ENCODE measurements at regions not wholly inside any gene's neighbourhood (a gene's known extent, or its start where the extent isn't known, plus 50 kb on each side); places are given as distances from the start of the nearest gene placed in this dataset.

DNA sequence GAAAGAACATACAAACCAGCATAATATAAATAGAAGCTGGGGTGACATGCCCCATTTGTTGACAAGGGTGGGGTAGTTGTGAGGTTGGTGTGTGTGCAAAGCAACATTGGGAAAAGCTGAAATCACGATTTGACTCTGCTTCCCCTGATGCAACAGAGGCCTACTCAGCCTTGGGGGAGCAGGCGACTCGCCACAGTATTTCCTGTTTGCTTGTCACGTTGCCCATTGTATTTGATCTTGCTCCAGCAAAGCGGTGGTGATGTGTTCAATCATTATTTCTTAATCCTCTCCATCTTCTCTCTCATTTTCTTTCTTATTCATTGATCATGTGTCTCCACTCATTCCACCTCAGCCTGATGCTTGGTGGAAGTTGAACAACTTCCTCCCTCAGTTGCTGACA lies 165.8 kb upstream of the CITED2 start:
- H3K36me3 ChIP-seq (ENCODE audit: insufficient read depth, low read length), result no peaks in the 10 kb centered on the region
- H3K27me3 ChIP-seq (ENCODE audit: low read length), result no peaks in the 10 kb centered on the region
- no peak overlapping the region for H3K4me2 ChIP-seq (ENCODE audit: low read depth, low read length, poor library complexity, severe bottlenecking)
- no peak overlapping the region for H3K27ac ChIP-seq (ENCODE audit: low read length)
- H3K9me3 ChIP-seq (ENCODE audit: low read length), result no peaks in the 10 kb centered on the region
- H3K79me2 ChIP-seq (ENCODE audit: low read length), result no peaks in the 10 kb centered on the region
- H3K9ac ChIP-seq (ENCODE audit: low read length), result no peak overlapping the region
- H3K4me3 ChIP-seq (ENCODE audit: low read length), result no peak overlapping the region
- DNase-seq, result no peak
- no peaks in the 10 kb centered on the region for H3K4me1 ChIP-seq (ENCODE audit: low read length)
- no peaks in the 10 kb centered on the region for H3K9me2 ChIP-seq (replicated peaks; ENCODE audit: insufficient read depth, low read length)
- no peak overlapping the region for H2AFZ ChIP-seq (ENCODE audit: low read length)
- H4K20me1 ChIP-seq (ENCODE audit: insufficient read depth, low read depth, low read length), result no peaks in the 10 kb centered on the region

DNA sequence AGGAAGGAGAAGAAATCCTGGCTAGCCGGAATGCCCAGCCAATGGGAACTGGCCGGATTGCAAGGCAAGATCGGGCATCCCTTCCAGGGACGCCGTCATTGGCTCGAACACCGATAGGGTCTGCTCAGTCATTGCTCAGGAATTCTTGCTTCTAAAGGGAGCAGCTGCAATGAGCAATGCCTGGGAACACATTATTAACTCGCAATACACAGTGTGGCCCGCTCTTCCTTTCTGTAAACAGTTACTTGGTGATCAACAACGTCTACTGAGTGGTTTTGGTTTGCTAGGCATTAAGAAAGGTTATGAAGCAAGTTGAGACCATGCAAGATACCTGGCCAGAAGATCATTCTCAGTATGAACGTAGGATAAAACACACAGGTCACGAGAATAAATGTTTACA lies 165.4 kb upstream of the CITED2 start:
- Histone ChIP-seq H3K4me3 (ENCODE audit: low read length) (no peak overlapping the region), H4K20me1 (ENCODE audit: insufficient read depth, low read depth, low read length) (no peaks in the 10 kb centered on the region), H3K9ac (ENCODE audit: low read length) (no peak overlapping the region), H3K36me3 (ENCODE audit: insufficient read depth, low read length) (no peaks in the 10 kb centered on the region), H3K4me2 (ENCODE audit: low read depth, low read length, poor library complexity, severe bottlenecking) (no peak overlapping the region), H3K4me1 (ENCODE audit: low read length) (no peaks in the 10 kb centered on the region), H3K9me2 (replicated peaks; ENCODE audit: insufficient read depth, low read length) (no peaks in the 10 kb centered on the region), H3K27me3 (ENCODE audit: low read length) (no peaks in the 10 kb centered on the region), H3K9me3 (ENCODE audit: low read length) (no peaks in the 10 kb centered on the region), H3K27ac (ENCODE audit: low read length) (no peak overlapping the region), H2AFZ (ENCODE audit: low read length) (no peak overlapping the region), H3K79me2 (ENCODE audit: low read length) (no peaks in the 10 kb centered on the region)
- DNase-seq, result no peak

DNA sequence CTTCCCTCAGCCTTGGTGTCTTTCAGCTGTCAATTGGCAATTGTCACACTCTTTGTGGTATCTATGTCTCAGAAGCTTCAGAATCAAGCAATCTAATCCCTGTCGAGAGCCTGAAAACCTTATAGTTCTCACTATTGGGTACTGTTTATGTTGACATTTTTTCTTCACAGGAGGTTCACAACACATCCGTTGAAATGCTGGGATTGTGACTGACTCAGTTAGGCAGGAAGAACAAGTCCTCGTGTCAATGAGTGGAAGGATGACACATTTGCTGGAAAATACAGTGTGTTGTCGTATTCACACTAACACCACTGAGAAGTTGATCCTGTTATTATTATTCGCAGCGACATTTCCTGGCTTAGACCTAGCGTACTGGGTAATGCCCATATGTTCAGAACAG lies 163.9 kb upstream of the CITED2 start:
- H3K27me3 ChIP-seq (ENCODE audit: low read length), result no peaks in the 10 kb centered on the region
- no peaks in the 10 kb centered on the region for H3K36me3 ChIP-seq (ENCODE audit: insufficient read depth, low read length)
- no peak overlapping the region for H3K4me3 ChIP-seq (ENCODE audit: low read length)
- no peak for DNase-seq
- H2AFZ ChIP-seq (ENCODE audit: low read length), result no peak overlapping the region
- no peak overlapping the region for H3K9ac ChIP-seq (ENCODE audit: low read length)
- H3K9me3 ChIP-seq (ENCODE audit: low read length), result no peaks in the 10 kb centered on the region
- H3K9me2 ChIP-seq (replicated peaks; ENCODE audit: insufficient read depth, low read length), result no peaks in the 10 kb centered on the region
- H3K27ac ChIP-seq (ENCODE audit: low read length), result no peak overlapping the region
- no peaks in the 10 kb centered on the region for H3K79me2 ChIP-seq (ENCODE audit: low read length)
- no peak overlapping the region for H3K4me2 ChIP-seq (ENCODE audit: low read depth, low read length, poor library complexity, severe bottlenecking)
- no peaks in the 10 kb centered on the region for H3K4me1 ChIP-seq (ENCODE audit: low read length)
- no peaks in the 10 kb centered on the region for H4K20me1 ChIP-seq (ENCODE audit: insufficient read depth, low read depth, low read length)

DNA sequence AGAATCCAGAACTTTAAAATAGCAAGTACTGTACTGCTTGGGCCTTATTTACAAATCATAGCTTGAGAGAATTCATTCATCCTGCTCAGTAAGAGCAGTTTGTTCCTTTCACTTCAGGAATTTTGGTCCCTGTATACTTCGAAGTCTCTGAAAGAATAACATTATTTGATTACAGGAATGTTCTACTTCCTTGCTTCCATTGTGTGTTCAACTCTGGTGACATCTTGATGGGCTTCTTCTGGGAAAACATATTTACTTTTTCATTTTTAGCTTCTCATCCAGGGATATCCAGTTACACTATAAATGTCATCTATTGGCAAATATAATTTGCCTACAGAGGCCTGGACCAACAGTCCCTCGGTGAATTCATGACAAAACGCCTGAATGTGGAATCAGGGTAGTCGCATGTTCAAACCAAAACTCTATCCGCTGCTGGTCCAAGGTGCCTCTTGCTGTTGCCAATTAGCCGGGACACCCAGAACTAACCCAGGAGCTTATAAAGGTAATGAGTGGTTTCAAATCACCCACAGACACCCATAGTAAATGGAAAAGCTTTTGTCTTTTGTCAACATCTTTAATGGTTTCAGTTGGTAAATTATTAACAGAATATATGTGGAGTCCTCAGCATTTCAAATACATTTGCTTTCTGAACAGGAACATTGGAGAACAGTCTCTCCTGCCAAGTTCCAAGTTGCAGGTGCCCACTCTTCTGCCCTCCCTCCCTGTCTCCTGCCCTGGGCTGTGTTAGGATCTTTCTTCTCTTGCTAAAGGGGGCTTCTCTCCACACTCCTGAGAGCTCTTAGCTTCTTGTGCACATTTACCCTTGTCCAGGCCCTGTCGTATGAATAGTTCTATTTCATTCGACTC lies 162.5 kb upstream of the CITED2 start:
- no peaks in the 10 kb centered on the region for H3K4me1 ChIP-seq (ENCODE audit: low read length)
- no peak overlapping the region for H3K4me2 ChIP-seq (ENCODE audit: low read depth, low read length, poor library complexity, severe bottlenecking)
- no peaks in the 10 kb centered on the region for H3K36me3 ChIP-seq (ENCODE audit: insufficient read depth, low read length)
- no peaks in the 10 kb centered on the region for H3K9me3 ChIP-seq (ENCODE audit: low read length)
- H3K27me3 ChIP-seq (ENCODE audit: low read length), result no peaks in the 10 kb centered on the region
- no peak overlapping the region for H3K9ac ChIP-seq (ENCODE audit: low read length)
- H3K9me2 ChIP-seq (replicated peaks; ENCODE audit: insufficient read depth, low read length), result no peaks in the 10 kb centered on the region
- DNase-seq, result no peak
- no peak overlapping the region for H2AFZ ChIP-seq (ENCODE audit: low read length)
- H3K27ac ChIP-seq (ENCODE audit: low read length), result no peak overlapping the region
- H4K20me1 ChIP-seq (ENCODE audit: insufficient read depth, low read depth, low read length), result no peaks in the 10 kb centered on the region
- H3K4me3 ChIP-seq (ENCODE audit: low read length), result no peak overlapping the region
- no peaks in the 10 kb centered on the region for H3K79me2 ChIP-seq (ENCODE audit: low read length)

DNA sequence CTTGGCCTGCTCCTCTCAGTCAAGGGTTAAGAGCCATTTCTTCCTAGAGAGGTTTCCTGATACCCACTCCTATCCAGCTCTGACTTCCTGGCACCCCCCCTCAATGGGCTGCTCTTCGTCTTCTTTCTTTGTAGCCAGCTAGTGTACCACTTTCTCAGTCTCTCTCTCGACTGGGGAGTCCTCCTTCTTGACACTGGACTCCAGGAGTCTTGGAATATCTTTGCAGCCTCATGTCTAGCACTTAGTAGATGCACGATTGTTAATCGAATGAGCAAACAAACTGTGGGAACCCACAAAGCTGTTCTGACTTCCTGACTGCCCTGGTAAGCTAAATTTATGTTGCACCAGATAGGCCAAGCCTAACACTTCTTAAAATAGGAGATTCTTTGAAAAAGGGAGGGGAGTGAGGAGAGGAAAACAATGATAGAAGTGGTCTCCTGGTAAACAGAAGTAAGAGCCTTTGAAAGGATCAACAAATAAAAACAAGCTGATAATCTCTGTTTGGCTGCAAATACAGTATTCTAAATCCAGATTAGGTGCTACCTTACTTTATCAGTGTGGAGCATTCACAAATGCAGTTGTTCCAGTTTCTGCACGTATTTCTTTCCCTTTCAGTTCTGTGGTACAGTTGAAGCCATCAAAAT lies 160.1 kb upstream of the CITED2 start:
- H3K27ac ChIP-seq (ENCODE audit: low read length), result no peak overlapping the region
- no peaks in the 10 kb centered on the region for H4K20me1 ChIP-seq (ENCODE audit: insufficient read depth, low read depth, low read length)
- no peaks in the 10 kb centered on the region for H3K79me2 ChIP-seq (ENCODE audit: low read length)
- H3K9me2 ChIP-seq (replicated peaks; ENCODE audit: insufficient read depth, low read length), result no peaks in the 10 kb centered on the region
- no peak for DNase-seq
- H3K27me3 ChIP-seq (ENCODE audit: low read length), result no peaks in the 10 kb centered on the region
- H3K4me3 ChIP-seq (ENCODE audit: low read length), result no peak overlapping the region
- H3K36me3 ChIP-seq (ENCODE audit: insufficient read depth, low read length), result no peaks in the 10 kb centered on the region
- no peaks in the 10 kb centered on the region for H3K9me3 ChIP-seq (ENCODE audit: low read length)
- H3K4me1 ChIP-seq (ENCODE audit: low read length), result no peaks in the 10 kb centered on the region
- H3K9ac ChIP-seq (ENCODE audit: low read length), result no peak overlapping the region
- H3K4me2 ChIP-seq (ENCODE audit: low read depth, low read length, poor library complexity, severe bottlenecking), result no peak overlapping the region
- no peak overlapping the region for H2AFZ ChIP-seq (ENCODE audit: low read length)

DNA sequence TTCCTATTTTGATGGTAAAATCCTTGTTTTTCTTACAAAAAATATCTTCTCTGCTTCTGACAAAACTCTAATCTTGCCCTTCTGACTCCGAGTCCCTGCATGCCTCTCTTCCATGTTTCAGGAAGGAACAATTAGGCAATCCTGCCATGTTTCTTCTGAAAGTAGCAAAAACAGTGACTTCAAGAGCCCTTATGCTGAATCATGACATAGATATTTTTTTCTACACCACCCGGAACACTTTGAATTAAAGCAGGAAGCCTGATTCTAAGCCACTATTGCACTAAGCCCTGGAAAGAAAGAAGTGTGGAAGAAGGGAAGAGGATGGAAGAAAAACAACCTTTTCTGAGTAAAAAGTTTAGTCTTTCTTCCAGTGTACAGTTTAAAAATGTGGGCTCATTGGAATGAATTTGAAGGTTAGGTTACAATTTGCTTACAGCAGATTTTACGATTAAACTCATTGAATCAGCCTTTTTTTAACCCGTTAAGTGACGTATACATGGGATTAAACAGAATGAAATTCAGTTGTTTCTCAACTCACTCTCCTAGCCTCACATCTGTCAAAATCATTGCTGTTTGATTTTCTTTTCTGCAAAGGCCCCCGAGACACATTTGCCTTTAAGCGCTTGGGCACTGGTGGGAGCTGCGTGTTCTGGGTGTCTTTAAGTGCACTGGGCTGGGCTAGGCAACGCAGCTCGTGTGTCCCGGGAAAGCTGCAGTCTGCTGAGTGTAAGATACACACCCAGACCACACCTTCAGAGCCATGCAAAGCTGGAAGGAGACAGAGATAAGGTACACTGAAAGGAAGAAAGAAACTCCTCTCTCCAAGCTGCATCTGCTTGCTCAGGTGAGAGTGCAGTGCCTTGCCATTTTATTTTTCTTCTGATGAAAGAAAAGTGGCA lies 159.4 kb upstream of the CITED2 start:
- Histone ChIP-seq H3K4me1 (ENCODE audit: low read length) (no peaks in the 10 kb centered on the region), H4K20me1 (ENCODE audit: insufficient read depth, low read depth, low read length) (no peaks in the 10 kb centered on the region), H3K4me3 (ENCODE audit: low read length) (no peak overlapping the region), H3K4me2 (ENCODE audit: low read depth, low read length, poor library complexity, severe bottlenecking) (no peak overlapping the region), H2AFZ (ENCODE audit: low read length) (no peak overlapping the region), H3K27ac (ENCODE audit: low read length) (no peak overlapping the region), H3K9me2 (replicated peaks; ENCODE audit: insufficient read depth, low read length) (no peaks in the 10 kb centered on the region), H3K36me3 (ENCODE audit: insufficient read depth, low read length) (no peaks in the 10 kb centered on the region), H3K9ac (ENCODE audit: low read length) (no peak overlapping the region), H3K27me3 (ENCODE audit: low read length) (no peaks in the 10 kb centered on the region), H3K79me2 (ENCODE audit: low read length) (no peaks in the 10 kb centered on the region), H3K9me3 (ENCODE audit: low read length) (no peaks in the 10 kb centered on the region)
- no peak for DNase-seq

DNA sequence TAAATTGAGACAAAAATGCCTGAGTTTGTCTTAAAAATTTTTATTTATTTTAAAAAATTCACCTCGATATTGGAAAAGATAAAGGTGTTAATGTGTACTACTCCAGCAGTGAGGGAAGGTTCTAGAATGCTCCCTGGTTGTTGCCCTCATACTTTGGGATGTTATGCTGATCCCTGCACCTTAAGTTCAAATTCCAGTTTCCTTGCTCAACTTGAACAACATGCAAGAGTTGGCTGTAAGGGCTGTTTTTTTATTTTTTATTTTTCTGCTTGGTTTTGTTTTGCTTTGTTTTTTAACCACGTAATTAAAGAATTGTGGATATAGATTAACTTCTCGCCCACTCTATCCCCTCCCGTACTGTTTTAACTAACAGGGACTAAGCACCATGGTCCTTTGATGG lies 158.7 kb upstream of the CITED2 start:
- no peak overlapping the region for H3K4me3 ChIP-seq (ENCODE audit: low read length)
- no peaks in the 10 kb centered on the region for H3K4me1 ChIP-seq (ENCODE audit: low read length)
- no peaks in the 10 kb centered on the region for H3K79me2 ChIP-seq (ENCODE audit: low read length)
- H3K27ac ChIP-seq (ENCODE audit: low read length), result no peak overlapping the region
- H3K4me2 ChIP-seq (ENCODE audit: low read depth, low read length, poor library complexity, severe bottlenecking), result no peak overlapping the region
- no peak for DNase-seq
- H3K9me2 ChIP-seq (replicated peaks; ENCODE audit: insufficient read depth, low read length), result no peaks in the 10 kb centered on the region
- no peaks in the 10 kb centered on the region for H4K20me1 ChIP-seq (ENCODE audit: insufficient read depth, low read depth, low read length)
- H3K9ac ChIP-seq (ENCODE audit: low read length), result no peak overlapping the region
- no peaks in the 10 kb centered on the region for H3K9me3 ChIP-seq (ENCODE audit: low read length)
- H2AFZ ChIP-seq (ENCODE audit: low read length), result no peak overlapping the region
- H3K27me3 ChIP-seq (ENCODE audit: low read length), result no peaks in the 10 kb centered on the region
- H3K36me3 ChIP-seq (ENCODE audit: insufficient read depth, low read length), result no peaks in the 10 kb centered on the region

Data from Karpas-422 (cell line).